Activated naive CD8-positive, alpha-beta T cell treated with anti-CD3 and anti-CD28 coated beads, Interleukin-2, amount 50 U/mL, for 16 hours (primary cell): ENCODE measurements at regions not wholly inside any gene's neighbourhood (a gene's known extent, or its start where the extent isn't known, plus 50 kb on each side); places are given as distances from the start of the nearest gene placed in this dataset.

Experiments
- DNase-seq: peaks from one replicate; pipeline ENCODE4 v3.0.0-alpha.2; 2020; ENCODE audit warnings: low read depth, low spot score

DNA sequence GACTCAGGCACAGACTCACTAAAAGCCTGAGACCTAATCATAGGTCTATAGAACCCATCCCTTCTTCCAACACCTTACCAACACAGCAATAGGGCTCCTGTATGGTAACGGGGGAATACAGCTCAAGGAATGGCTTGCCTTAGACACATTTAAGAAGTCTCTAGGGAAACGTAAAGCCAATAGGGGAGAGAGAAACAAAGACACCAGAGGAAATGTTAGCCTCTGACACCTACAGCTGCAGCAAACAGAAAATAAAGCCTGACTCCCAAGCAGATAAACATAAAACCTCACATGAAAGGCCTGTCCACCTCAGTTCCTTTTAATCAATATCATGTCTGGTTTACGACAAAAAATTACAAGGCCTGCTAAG lies 51.1 kb upstream of the NCOA1 start:
- no peak for DNase-seq

DNA sequence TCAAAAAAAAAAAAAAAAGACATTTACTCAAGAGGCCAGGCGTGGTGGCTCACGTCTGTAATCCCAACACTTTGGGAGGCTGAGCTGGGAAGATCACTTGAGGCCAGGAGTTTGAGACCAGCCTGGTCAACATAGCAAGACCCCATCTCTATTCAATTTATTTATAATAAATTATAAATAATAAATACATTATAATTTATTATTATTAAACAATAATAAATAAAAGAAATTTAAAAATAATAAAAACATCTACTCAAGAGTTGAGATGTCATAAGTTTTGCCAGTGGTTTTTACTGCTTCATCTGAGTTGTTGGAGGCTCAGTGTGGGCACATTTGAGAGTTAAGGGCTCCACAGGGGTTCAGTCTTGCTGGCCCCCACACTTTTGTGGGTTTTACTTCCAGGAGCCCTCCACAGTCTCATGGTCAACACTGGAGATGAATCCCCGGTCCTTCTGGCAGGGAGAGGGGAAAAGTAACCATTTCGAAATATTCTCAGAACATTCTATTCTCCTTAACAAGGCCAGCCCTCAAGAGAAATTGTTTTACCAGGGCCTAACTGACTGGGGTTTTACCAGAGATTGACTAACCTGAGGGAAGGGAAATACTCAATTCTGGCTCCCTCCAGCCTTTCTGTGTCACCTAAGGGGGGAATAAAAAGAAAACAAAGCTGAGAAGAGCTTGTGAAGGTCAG lies 51.6 kb upstream of the NCOA1 start:
- DNase-seq, result no peak

- no peak for DNase-seq
Observed at GRCh38 chr2:24438106-24438505, 52.9 kb upstream of the NCOA1 start.

DNA sequence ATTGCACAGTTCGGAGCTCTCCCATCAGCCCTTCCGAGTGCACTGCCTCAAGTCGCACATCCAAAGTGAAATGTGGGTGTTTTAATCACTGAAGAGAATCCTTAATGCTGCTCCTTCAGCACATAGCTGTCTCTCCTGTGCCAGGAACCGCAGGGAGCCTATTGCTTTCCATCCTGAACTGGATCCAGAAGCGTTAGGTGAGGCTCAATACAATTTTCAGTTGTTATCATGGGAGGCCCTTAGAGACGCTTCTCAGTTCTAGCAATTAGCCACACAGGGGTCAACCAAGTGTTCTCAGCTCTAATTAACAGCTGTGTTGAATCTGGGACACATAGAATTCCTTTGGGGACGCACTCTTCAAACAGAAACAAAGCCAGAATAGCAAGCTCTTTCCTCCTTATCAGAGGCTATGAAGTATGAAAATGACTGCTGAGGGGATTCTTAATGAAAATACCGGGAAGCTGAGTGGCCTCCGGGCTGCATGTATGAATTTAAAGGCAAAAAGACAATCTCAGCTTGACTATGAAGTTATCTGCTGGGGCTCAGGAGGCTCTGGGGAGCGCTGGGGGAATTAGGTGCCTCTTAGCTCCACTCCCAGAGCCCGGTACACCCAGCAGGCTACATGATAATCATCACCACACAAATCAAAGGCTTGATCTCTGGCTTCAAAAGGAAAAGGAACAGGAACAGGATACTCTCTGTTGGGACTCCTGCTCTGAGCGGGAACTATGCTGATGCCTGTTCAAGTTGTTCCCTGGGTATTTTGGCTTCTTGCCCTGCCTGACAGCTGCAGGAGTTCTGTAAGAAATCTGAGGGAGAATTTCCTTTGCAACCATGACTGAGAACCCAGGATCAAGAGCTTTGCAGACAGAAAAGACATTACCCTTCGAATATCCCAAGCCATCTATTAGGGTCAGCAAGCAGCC lies 55.4 kb upstream of the NCOA1 start:
- no peak for DNase-seq

- no peak for DNase-seq
Observed at GRCh38 chr2:24434541-24434940, 56.5 kb upstream of the NCOA1 start.

DNA sequence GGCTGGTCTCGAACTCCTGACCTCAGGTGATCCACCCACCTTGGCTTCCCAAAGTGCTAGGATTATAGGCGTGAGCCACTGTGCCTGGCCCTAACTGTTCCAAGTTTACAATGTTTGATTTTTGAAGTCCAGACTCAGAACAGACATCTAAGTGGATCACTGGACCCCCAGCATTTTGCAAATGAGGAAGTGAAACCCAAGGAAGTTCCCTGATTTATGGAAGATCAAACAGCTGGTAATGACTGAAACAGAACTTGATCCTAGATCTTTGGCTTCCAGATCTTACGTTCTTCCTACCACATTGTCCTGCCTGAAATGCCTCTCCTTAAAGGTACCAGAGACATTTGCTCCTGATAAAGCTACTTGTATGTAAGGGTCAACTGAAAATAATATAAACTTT lies 58.3 kb upstream of the NCOA1 start:
- no peak for DNase-seq

- no peak for DNase-seq
Observed at GRCh38 chr2:24432121-24432520, 58.9 kb upstream of the NCOA1 start.

- no peak for DNase-seq
Observed at GRCh38 chr2:24429197-24430074, 61.6 kb upstream of the NCOA1 start.

DNA sequence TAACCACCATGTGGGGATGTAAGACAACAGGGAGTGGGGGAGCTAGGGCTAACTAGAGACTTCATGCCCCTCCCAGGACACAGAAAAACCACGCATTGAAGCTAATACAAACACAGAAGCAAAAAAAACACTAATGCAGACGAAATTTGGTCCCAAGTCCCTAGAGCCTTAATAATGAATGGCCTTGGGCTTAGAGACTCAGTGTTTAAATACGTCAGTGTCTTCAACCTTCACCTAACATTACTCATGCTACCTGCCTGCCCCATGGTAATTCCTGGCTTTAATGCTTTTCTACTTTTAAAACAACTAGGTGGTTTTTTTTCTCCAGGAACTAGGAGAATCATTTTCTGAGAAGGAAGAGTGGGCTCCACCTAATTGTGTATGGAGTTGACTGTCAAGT lies 64.1 kb upstream of the ITSN2 start:
- DNase-seq, result no peak

- DNase-seq, result no peak
Observed at GRCh38 chr2:24423095-24423494, 62.8 kb upstream of the ITSN2 start.

GRCh38 chr2:24421668-24422067 lies 61.3 kb upstream of the ITSN2 start:
- DNase-seq, result peak; percentile 31

- DNase-seq, result no peak
Observed at GRCh38 chr2:24420373-24420772, 60.0 kb upstream of the ITSN2 start.

- no peak for DNase-seq
Observed at GRCh38 chr2:24418166-24418841, 58.0 kb upstream of the ITSN2 start.

DNA sequence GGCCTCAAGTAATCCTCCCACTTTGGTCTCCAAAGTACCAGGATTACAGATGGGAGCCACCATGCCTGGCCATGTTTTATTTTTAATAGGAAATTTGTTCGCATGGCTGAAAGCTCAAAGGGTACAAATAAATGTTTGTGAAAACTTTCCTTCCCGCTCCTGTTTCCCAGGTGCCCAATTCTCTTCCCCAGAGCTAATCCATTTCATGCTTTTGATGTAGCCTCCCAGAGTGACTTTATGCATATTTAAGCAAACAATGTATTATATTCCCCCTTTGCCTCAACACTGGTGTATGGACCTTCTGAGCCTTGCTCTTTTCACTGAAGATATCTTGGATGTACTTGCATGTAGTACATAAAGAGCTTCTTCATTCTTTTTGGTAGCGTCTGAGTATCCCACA lies 52.5 kb upstream of the ITSN2 start:
- no peak for DNase-seq

DNA sequence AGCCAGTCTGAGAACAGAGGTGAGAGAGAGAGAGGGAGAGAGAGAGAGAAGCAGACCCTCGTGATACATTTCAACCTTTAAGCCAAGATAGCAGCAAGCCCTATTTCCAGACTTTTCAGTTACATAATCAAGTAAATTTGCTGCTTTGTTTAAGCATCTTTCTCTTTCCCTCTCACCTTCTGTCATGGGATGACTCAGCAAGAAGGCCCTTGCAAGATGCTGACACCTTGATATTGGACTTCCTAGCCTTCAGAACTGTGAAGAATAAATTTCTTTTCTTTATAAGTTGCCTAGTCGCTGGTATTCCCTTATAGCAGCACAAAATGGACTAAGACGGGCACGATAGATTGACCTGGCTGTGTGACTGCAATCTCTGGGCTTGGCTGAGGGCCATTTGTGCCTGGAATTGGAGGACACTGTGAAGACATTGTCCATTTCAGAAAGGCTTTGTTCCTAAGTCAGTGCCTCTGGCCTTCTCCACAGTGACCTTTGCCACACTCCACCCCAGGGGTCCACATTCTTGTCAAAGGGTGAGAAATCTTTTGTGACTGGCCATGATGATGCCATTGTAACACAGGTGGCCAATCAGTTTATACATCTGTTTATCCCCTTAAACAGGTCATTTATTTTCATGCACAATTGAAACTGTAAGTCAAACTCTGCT lies 51.3 kb upstream of the ITSN2 start:
- DNase-seq, result no peak

DNA sequence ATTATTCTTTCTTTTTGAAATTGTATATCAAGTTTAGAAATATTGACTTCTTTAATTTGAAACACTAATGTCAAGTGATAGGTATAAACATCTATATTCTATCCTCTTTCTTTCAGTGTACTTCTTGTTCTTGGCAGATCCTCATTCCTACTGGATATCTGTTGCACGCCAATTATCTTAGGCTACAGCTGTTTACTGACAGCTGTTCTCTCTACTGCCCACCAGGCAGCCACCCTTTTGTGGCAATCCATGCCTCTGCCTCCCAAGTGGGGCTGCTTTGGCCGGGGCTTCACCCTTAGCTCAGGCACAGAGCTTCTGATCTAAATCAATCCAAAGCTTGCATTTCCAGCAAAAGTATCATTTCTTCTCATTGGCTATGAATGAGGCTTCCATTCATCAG lies 50.6 kb upstream of the ITSN2 start:
- DNase-seq, result no peak

DNA sequence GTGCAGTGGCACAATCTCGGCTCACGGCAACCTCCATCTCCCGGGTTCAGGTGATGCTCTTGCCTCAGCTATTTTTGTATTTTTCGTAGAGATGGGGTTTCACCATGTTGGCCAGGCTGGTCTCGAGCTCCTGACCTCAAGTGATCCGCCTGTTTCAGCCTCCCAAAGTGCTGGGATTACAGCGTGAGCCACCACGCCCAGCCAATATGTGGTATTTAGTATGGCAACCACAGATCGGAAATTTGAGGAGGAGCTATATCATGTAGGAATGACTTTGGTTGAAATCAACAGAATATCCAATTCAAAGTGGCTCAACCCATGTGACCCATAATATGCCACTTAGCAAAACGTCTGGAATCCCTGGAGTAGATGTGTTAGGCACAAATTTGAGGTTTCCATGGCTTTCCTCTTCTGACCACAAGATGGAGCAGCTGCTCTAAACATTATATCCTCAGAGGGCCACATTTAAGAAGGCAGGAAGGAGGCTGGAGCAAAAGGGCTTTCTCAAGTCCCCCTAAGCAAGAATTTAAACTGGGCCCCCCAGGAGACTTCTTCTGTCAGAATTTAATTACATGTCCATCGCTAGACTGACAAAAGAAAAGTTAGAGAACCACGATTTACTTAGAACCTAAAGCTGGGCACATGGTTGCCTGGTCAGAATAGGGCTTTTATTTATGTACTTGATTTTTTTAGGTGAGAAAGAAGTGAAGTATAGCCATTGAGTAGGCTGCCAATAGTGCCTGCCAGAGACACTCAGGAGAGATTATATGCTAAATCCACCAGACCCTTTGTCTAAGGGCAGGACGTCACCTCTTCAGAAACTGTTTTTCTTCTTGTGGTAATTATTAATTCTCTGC lies 49.6 kb upstream of the ITSN2 start:
- no peak for DNase-seq
